Neuron (in vitro differentiated cells): ENCODE measurements at regions not wholly inside any gene's neighbourhood (a gene's known extent, or its start where the extent isn't known, plus 50 kb on each side); places are given as distances from the start of the nearest gene placed in this dataset.
"Not testable (repeated sequence)": the region's sequence is repeated elsewhere in the genome, so short reads cannot be mapped to it uniquely, and the experiment has no call there.

ENCODE experiments used
- H2AFZ ChIP-seq: one replicate; pipeline ENCODE4 v1.6.1; 2013; ENCODE audit warnings: low read depth, mild to moderate bottlenecking, inconsistent platforms, low read length, moderate library complexity
- H3K27me3 ChIP-seq: one replicate; pipeline ENCODE4 v1.6.1; 2013; ENCODE audit warnings: low read length; ENCODE audit not compliant: insufficient read depth
- H3K36me3 ChIP-seq: one replicate; pipeline ENCODE4 v1.6.1; 2013; ENCODE audit warnings: low read length; ENCODE audit not compliant: insufficient read depth
- H3K4me1 ChIP-seq: one replicate; pipeline ENCODE4 v1.6.1; 2013; ENCODE audit warnings: low read length; ENCODE audit not compliant: insufficient read depth
- H3K4me3 ChIP-seq: 2 replicates; pipeline ENCODE4 v1.5.1; 2013; ENCODE audit warnings: mild to moderate bottlenecking, low read length, moderate library complexity
- H3K9me3 ChIP-seq: one replicate; pipeline ENCODE4 v1.6.1; 2013; ENCODE audit warnings: low read length

- H3K36me3 ChIP-seq, result no peaks in the 10 kb centered on the region
- H3K27me3 ChIP-seq, result no peaks in the 10 kb centered on the region
- H3K4me3 ChIP-seq, result no peak overlapping the region
- no peaks in the 10 kb centered on the region for H3K4me1 ChIP-seq
- no peaks in the 10 kb centered on the region for H3K9me3 ChIP-seq
- no peak overlapping the region for H2AFZ ChIP-seq
Observed at GRCh38 chr1:90820745-90821144, 103.6 kb upstream of the BARHL2 start.

GRCh38 chr1:90817399-90817798, 100.3 kb upstream of the BARHL2 start:
- no peaks in the 10 kb centered on the region for H3K36me3 ChIP-seq
- no peaks in the 10 kb centered on the region for H3K27me3 ChIP-seq
- no peaks in the 10 kb centered on the region for H3K4me1 ChIP-seq
- no peak overlapping the region for H3K4me3 ChIP-seq
- no peak overlapping the region for H2AFZ ChIP-seq
- no peaks in the 10 kb centered on the region for H3K9me3 ChIP-seq

- not testable (repeated sequence) for H2AFZ ChIP-seq
Observed at GRCh38 chr1:90812237-90812636, 95.1 kb upstream of the BARHL2 start.

GRCh38 chr1:90811444-90811950, 94.4 kb upstream of the BARHL2 start:
- H3K4me1 ChIP-seq, H3K27me3 ChIP-seq, H3K4me3 ChIP-seq, H2AFZ ChIP-seq, H3K9me3 ChIP-seq, H3K36me3 ChIP-seq: not testable (repeated sequence)

More at GRCh38 chr1:90812237-90812636, 95.1 kb upstream of the BARHL2 start:
- not testable (repeated sequence) for H3K36me3 ChIP-seq, H3K27me3 ChIP-seq, H3K4me3 ChIP-seq, H3K4me1 ChIP-seq, H3K9me3 ChIP-seq

GRCh38 chr1:90810681-90811080, 93.6 kb upstream of the BARHL2 start:
- Histone ChIP-seq H3K4me3 (no peak overlapping the region), H3K36me3 (no peaks in the 10 kb centered on the region), H3K9me3 (no peaks in the 10 kb centered on the region), H3K4me1 (peaks cover 10% of the 10 kb centered on the region), H3K27me3 (no peaks in the 10 kb centered on the region), H2AFZ (no peak overlapping the region)

GRCh38 chr1:90809996-90810395, 92.9 kb upstream of the BARHL2 start:
- Histone ChIP-seq H3K4me1 (peaks cover 10% of the 10 kb centered on the region), H3K36me3 (no peaks in the 10 kb centered on the region), H2AFZ (no peak overlapping the region), H3K9me3 (no peaks in the 10 kb centered on the region), H3K27me3 (no peaks in the 10 kb centered on the region), H3K4me3 (no peak overlapping the region)

GRCh38 chr1:90809093-90809492, 92.0 kb upstream of the BARHL2 start:
- Histone ChIP-seq H3K27me3 (no peaks in the 10 kb centered on the region), H3K9me3 (no peaks in the 10 kb centered on the region)

GRCh38 chr1:90807329-90807728, 90.2 kb upstream of the BARHL2 start:
- H3K36me3 ChIP-seq, result no peaks in the 10 kb centered on the region
- H3K9me3 ChIP-seq, result no peaks in the 10 kb centered on the region
- H3K4me3 ChIP-seq, result no peak overlapping the region
- H3K4me1 ChIP-seq, result peaks cover 10% of the 10 kb centered on the region
- no peak overlapping the region for H2AFZ ChIP-seq
- H3K27me3 ChIP-seq, result no peaks in the 10 kb centered on the region

More at GRCh38 chr1:90809093-90809492, 92.0 kb upstream of the BARHL2 start:
- no peak overlapping the region for H3K4me3 ChIP-seq
- H3K4me1 ChIP-seq, result peaks cover 10% of the 10 kb centered on the region
- no peak overlapping the region for H2AFZ ChIP-seq
- no peaks in the 10 kb centered on the region for H3K36me3 ChIP-seq

- Histone ChIP-seq H3K4me1 (no peaks in the 10 kb centered on the region), H3K4me3 (no peak overlapping the region), H3K36me3 (no peaks in the 10 kb centered on the region), H3K9me3 (no peaks in the 10 kb centered on the region), H3K27me3 (peaks cover 3% of the 10 kb centered on the region), H2AFZ (no peak overlapping the region)
Observed at GRCh38 chr1:90802622-90803021, 85.5 kb upstream of the BARHL2 start.

GRCh38 chr1:90800012-90800717, 83.1 kb upstream of the BARHL2 start:
- H3K4me3 ChIP-seq, result no peak overlapping the region

GRCh38 chr1:90799326-90799725, 82.2 kb upstream of the BARHL2 start:
- Histone ChIP-seq H3K4me3 (no peak overlapping the region), H3K27me3 (peaks cover 5% of the 10 kb centered on the region), H3K36me3 (no peaks in the 10 kb centered on the region), H3K4me1 (peaks cover 10% of the 10 kb centered on the region), H3K9me3 (no peaks in the 10 kb centered on the region), H2AFZ (no peak overlapping the region)

More at GRCh38 chr1:90800012-90800717, 83.1 kb upstream of the BARHL2 start:
- no peaks in the 10 kb centered on the region for H3K9me3 ChIP-seq
- H3K4me1 ChIP-seq, result peaks cover 7% of the 10 kb centered on the region
- H2AFZ ChIP-seq, result no peak overlapping the region
- H3K36me3 ChIP-seq, result no peaks in the 10 kb centered on the region
- H3K27me3 ChIP-seq, result peaks cover 5% of the 10 kb centered on the region

GRCh38 chr1:90798883-90799282, 81.8 kb upstream of the BARHL2 start:
- H3K9me3 ChIP-seq, result no peaks in the 10 kb centered on the region
- H3K4me1 ChIP-seq, result peaks cover 10% of the 10 kb centered on the region
- no peak overlapping the region for H2AFZ ChIP-seq
- H3K36me3 ChIP-seq, result no peaks in the 10 kb centered on the region
- no peak overlapping the region for H3K4me3 ChIP-seq
- H3K27me3 ChIP-seq, result peaks cover 5% of the 10 kb centered on the region

GRCh38 chr1:90798344-90798743, 81.2 kb upstream of the BARHL2 start:
- H3K9me3 ChIP-seq, result no peaks in the 10 kb centered on the region
- H2AFZ ChIP-seq, result no peak overlapping the region
- peaks cover 5% of the 10 kb centered on the region for H3K27me3 ChIP-seq
- H3K36me3 ChIP-seq, result no peaks in the 10 kb centered on the region
- H3K4me3 ChIP-seq, result no peak overlapping the region
- H3K4me1 ChIP-seq, result peaks cover 10% of the 10 kb centered on the region

- H3K36me3 ChIP-seq, result no peaks in the 10 kb centered on the region
- H3K4me3 ChIP-seq, result no peak overlapping the region
Observed at GRCh38 chr1:90795431-90795830, 78.3 kb upstream of the BARHL2 start.

More at GRCh38 chr1:90795431-90795830, 78.3 kb upstream of the BARHL2 start:
- peaks cover 10% of the 10 kb centered on the region for H3K4me1 ChIP-seq
- no peak overlapping the region for H2AFZ ChIP-seq
- H3K27me3 ChIP-seq, result peaks cover 5% of the 10 kb centered on the region
- no peaks in the 10 kb centered on the region for H3K9me3 ChIP-seq
